Brain microvascular endothelial cell (primary cell): ENCODE measurements at regions not wholly inside any gene's neighbourhood (a gene's known extent, or its start where the extent isn't known, plus 50 kb on each side); places are given as distances from the start of the nearest gene placed in this dataset.

ENCODE experiments used
- DNase-seq: peaks from one replicate; pipeline ENCODE4 v3.0.0-alpha.2; 2020
- H3K27ac ChIP-seq: fragments of 250-450 bp; sonication (Bioruptor Pico); 2 replicates; pipeline ENCODE4 v1.5.1; 2020; ENCODE audit warnings: mild to moderate bottlenecking, moderate library complexity
- H3K27me3 ChIP-seq: fragments of 250-450 bp; sonication (Bioruptor Pico); replicated peaks from 2 replicates; pipeline ENCODE4 v1.5.1; 2020; ENCODE audit warnings: mild to moderate bottlenecking
- H3K36me3 ChIP-seq: fragments of 250-450 bp; sonication (Bioruptor Pico); replicated peaks from 2 replicates; pipeline ENCODE4 v1.5.1; 2020; ENCODE audit warnings: mild to moderate bottlenecking
- H3K4me3 ChIP-seq: 2 replicates; pipeline ENCODE4 v1.5.1; 2011; ENCODE audit warnings: low read depth, mild to moderate bottlenecking, control low read depth, low read length, moderate library complexity
- CTCF ChIP-seq: IDR thresholded peaks from 2 replicates; pipeline ENCODE4 v1.5.1; 2011; ENCODE audit warnings: low read depth, mild to moderate bottlenecking, moderate library complexity, low read length, control low read depth, inconsistent platforms; ENCODE audit errors: missing control alignments
- in situ Hi-C: cut with HindIII; loops from 2 replicates; pipeline ENCODE4 v1.10.0; 2017; ENCODE audit warnings: low sequenced_read_pairs, low pct_ligation_motif_present

DNA sequence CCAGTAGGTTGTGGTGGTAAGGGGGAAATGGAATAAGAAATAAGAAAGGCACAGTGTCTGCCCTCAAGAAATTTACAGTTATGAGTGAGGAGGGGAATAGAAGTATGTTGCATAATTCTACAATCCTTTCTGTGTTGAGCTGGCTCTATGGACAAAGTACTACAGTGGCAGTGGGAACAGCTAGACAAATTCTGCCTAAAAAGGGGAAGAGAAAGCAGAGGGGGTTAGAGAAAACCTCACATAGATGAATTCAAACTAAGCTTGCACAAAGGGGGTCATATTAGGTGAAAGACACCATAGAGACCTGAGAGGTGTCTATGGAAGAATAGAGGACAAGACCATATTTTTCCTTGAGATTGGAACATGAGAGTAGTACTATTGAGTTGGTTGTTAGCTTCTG lies 146.9 kb upstream of the VGLL2 start:
- no peak for TF ChIP-seq CTCF
- Histone ChIP-seq H3K27me3 (no peaks in the 10 kb centered on the region), H3K27ac (no peak overlapping the region), H3K4me3 (no peak overlapping the region), H3K36me3 (no peaks in the 10 kb centered on the region)
- DNase-seq, result no peak
- in situ Hi-C loops, result no loop called here

- no peak for TF ChIP-seq CTCF
Observed at GRCh38 chr6:117126213-117126612, 139.1 kb upstream of the VGLL2 start.

DNA sequence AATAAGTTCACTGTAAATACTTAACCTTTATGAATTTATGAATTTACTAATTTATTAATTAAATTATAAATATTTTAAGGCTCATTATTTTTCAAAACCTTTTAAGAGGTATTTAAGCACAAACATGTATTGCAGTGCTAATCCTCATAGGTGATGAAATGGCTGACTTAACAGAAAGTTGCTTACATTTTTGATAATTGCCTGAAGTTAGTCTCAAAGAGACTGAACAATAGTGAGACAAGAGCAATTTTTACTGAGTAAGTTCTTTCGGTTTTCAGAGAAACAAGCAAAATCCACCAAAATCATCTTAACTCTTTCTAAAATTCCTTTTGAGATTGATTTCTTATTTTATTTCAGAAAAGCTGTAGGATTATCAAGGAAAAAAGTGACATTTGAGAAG lies 137.3 kb upstream of the VGLL2 start:
- no peak for DNase-seq
- no peak overlapping the region for H3K4me3 ChIP-seq
- H3K27ac ChIP-seq, result no peak overlapping the region
- in situ Hi-C loops, result no loop called here
- TF ChIP-seq CTCF, result no peak
- no peaks in the 10 kb centered on the region for H3K27me3 ChIP-seq
- no peaks in the 10 kb centered on the region for H3K36me3 ChIP-seq

More at GRCh38 chr6:117126213-117126612, 139.1 kb upstream of the VGLL2 start:
- H3K4me3 ChIP-seq, result no peak overlapping the region
- DNase-seq, result no peak
- in situ Hi-C loops, result no loop called here
- H3K27ac ChIP-seq, result no peak overlapping the region
- no peaks in the 10 kb centered on the region for H3K27me3 ChIP-seq
- H3K36me3 ChIP-seq, result no peaks in the 10 kb centered on the region

DNA sequence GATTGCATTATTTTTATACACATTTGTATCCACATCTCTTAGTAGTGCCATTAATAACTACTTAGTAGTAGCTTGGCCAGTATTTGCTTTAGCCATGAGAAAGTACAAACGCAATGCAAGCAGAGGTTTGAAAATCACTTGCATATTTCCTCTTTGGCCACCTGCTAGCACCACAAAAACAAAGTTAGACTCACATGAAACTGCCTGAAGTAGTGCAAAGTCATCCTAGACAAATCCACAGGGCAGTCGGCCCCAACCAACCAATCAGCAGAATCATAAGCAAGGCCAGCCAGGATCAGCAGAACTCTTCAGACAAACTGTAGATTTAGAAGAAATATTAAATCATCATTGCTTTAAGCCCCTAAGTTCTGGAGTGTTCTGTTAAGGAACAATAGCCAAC lies 135.2 kb upstream of the VGLL2 start:
- Histone ChIP-seq H3K27ac (no peak overlapping the region), H3K4me3 (no peak overlapping the region), H3K36me3 (no peaks in the 10 kb centered on the region), H3K27me3 (no peaks in the 10 kb centered on the region)
- in situ Hi-C loops, result no loop called here
- no peak for DNase-seq
- TF ChIP-seq CTCF, result no peak

DNA sequence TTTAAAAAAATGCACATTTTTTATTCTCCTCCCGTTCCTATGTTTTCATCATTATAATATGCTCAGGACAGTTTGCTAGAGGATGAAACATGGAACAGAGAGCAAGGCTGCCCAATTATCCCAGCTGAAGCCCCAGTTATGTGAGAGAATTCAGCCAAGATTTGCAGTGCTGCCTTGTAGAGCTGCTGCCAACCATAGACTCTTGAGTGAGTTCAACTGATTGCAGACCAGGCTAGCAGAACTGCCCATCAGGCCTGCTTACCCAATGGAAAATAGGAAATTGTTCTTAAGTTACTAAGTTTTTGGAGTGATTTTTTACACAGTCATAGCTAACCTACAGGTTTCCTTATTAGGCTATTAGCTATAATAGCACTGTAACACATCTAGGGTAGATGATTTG lies 128.7 kb upstream of the VGLL2 start:
- no peak for DNase-seq
- Histone ChIP-seq H3K4me3 (no peak overlapping the region), H3K27ac (no peak overlapping the region), H3K27me3 (no peaks in the 10 kb centered on the region), H3K36me3 (no peaks in the 10 kb centered on the region)
- TF ChIP-seq CTCF, result no peak
- in situ Hi-C loops, result no loop called here

DNA sequence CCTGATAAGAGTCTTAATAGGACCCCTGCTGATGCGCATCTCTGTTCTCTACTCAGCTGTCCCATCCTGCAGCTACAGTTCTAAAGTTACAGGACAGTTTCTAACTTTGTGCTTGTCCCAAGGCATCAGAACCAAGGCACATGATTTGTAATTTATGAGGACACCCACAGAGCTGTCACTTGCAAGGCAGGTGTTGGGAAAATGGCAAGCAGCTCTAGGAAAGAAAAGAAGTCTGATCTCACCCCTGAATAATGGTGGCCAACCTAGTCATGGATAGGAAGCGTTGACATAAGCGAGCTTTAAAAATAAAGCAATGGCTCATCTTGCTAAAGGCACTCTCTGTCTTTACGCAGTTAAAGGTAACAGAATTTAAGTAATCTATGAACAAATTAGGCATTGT lies 127.6 kb upstream of the VGLL2 start:
- no peaks in the 10 kb centered on the region for H3K27me3 ChIP-seq
- no peak for DNase-seq
- in situ Hi-C loops, result no loop called here
- no peak overlapping the region for H3K27ac ChIP-seq
- H3K36me3 ChIP-seq, result no peaks in the 10 kb centered on the region
- TF ChIP-seq CTCF, result no peak
- no peak overlapping the region for H3K4me3 ChIP-seq
